ENCODE measurements at regions not wholly inside any gene's neighbourhood (a gene's known extent, or its start where the extent isn't known, plus 50 kb on each side); places are given as distances from the start of the nearest gene placed in this dataset.

- DNase-seq (ENCODE audit: low read depth): no peak
- in situ Hi-C loops (cut with HindIII; ENCODE audit: low sequenced_read_pairs): no loop called here
- no peak for TF ChIP-seq CTCF (IDR thresholded peaks at IDR 0.05; ENCODE audit: low read depth, low read length, missing control alignments)
- no peak overlapping the region for H3K4me3 ChIP-seq (ENCODE audit: low read depth, low read length)
Measured at GRCh38 chr18:78867131-78867530, 112.5 kb upstream of the SALL3 start.

- in situ Hi-C loops (cut with HindIII; ENCODE audit: low sequenced_read_pairs): no loop called here
- TF ChIP-seq CTCF (IDR thresholded peaks at IDR 0.05; ENCODE audit: low read depth, low read length, missing control alignments): no peak
- DNase-seq (ENCODE audit: low read depth): no peak
- no peak overlapping the region for H3K4me3 ChIP-seq (ENCODE audit: low read depth, low read length)
Measured at GRCh38 chr18:78868330-78869316, 111.0 kb upstream of the SALL3 start.

GRCh38 chr18:78871618-78872017 lies 108.0 kb upstream of the SALL3 start:
- TF ChIP-seq CTCF (IDR thresholded peaks at IDR 0.05; ENCODE audit: low read depth, low read length, missing control alignments): no peak
- no peak overlapping the region for H3K4me3 ChIP-seq (ENCODE audit: low read depth, low read length)
- in situ Hi-C loops (cut with HindIII; ENCODE audit: low sequenced_read_pairs): no loop called here
- no peak for DNase-seq (ENCODE audit: low read depth)

- in situ Hi-C loops (cut with HindIII; ENCODE audit: low sequenced_read_pairs): no loop called here
- no peak overlapping the region for H3K4me3 ChIP-seq (ENCODE audit: low read depth, low read length)
- TF ChIP-seq CTCF (IDR thresholded peaks at IDR 0.05; ENCODE audit: low read depth, low read length, missing control alignments): no peak
- no peak for DNase-seq (ENCODE audit: low read depth)
Measured at GRCh38 chr18:78873926-78874500, 105.6 kb upstream of the SALL3 start.

GRCh38 chr18:78875016-78875777 lies 104.4 kb upstream of the SALL3 start:
- TF ChIP-seq CTCF (IDR thresholded peaks at IDR 0.05; ENCODE audit: low read depth, low read length, missing control alignments): peak; percentile 12
- no peak for DNase-seq (ENCODE audit: low read depth)
- no peak overlapping the region for H3K4me3 ChIP-seq (ENCODE audit: low read depth, low read length)
- in situ Hi-C loops (cut with HindIII; ENCODE audit: low sequenced_read_pairs): no loop called here

Measured in astrocyte of the cerebellum (primary cell).